Stimulated activated naive B cell treated with anti-CD40 and anti-IgM and Interleukin-4, amounts not matched to agents 10 μg/mL and 1 μg/mL and 100 μg/mL, for 72 hours (primary cell): ENCODE measurements at regions not wholly inside any gene's neighbourhood (a gene's known extent, or its start where the extent isn't known, plus 50 kb on each side); places are given as distances from the start of the nearest gene placed in this dataset.
"Not testable (repeated sequence)": the region's sequence is repeated elsewhere in the genome, so short reads cannot be mapped to it uniquely, and the experiment has no call there.

Experiments
- ATAC-seq, 2 donors: fragments of 150-1000 bp; cut with Tn5 transposase; replicated peaks; 2 replicates each; pipeline ENCODE4 v1.10.0; 2021; ENCODE audit warnings: moderate library complexity in 1 of 2
- DNase-seq: peaks from one replicate; pipeline ENCODE4 v3.0.0; 2021
- H3K27ac Mint-ChIP-seq: one replicate; pipeline ENCODE4 v1.8.0; 2022; ENCODE audit warnings: mild to moderate bottlenecking, mixed read lengths
- H3K27me3 Mint-ChIP-seq, 2 donors: one replicate each; pipeline ENCODE4 v1.8.0; 2022; ENCODE audit warnings: mixed read lengths in 2 of 2
- H3K36me3 Mint-ChIP-seq, 2 donors: one replicate each; pipeline ENCODE4 v1.8.0; 2022; ENCODE audit warnings: mixed read lengths in 2 of 2, mild to moderate bottlenecking in 1 of 2
- H3K4me1 Mint-ChIP-seq, 2 donors: one replicate each; pipeline ENCODE4 v1.8.0; 2022; ENCODE audit warnings: mixed read lengths in 2 of 2, mild to moderate bottlenecking in 1 of 2
- H3K4me3 Mint-ChIP-seq, 2 donors: one replicate each; pipeline ENCODE4 v1.8.0; 2022; ENCODE audit warnings: mild to moderate bottlenecking in 2 of 2, mixed read lengths in 2 of 2, moderate library complexity in 1 of 2
- H3K9me3 Mint-ChIP-seq, 2 donors: one replicate each; pipeline ENCODE4 v1.8.0; 2022; ENCODE audit warnings: mixed read lengths in 2 of 2, mild to moderate bottlenecking in 1 of 2

GRCh38 chr3:165521131-165521871 lies 315.9 kb downstream of the BCHE start:
- peaks cover 0 to 2% of the 10 kb centered on the region in 2 donors for H3K9me3 Mint-ChIP-seq
- no peak overlapping the region for H3K4me3 Mint-ChIP-seq
- DNase-seq: no peak
- H3K4me1 Mint-ChIP-seq: no peaks in the 10 kb centered on the region
- ATAC-seq: no peak
- H3K36me3 Mint-ChIP-seq: no peaks in the 10 kb centered on the region
- H3K27me3 Mint-ChIP-seq: no peaks in the 10 kb centered on the region
- no peak overlapping the region for H3K27ac Mint-ChIP-seq

GRCh38 chr3:165519687-165520086 lies 317.5 kb downstream of the BCHE start:
- DNase-seq: no peak
- no peak for ATAC-seq
- H3K4me1 Mint-ChIP-seq: no peaks in the 10 kb centered on the region
- no peak overlapping the region for H3K4me3 Mint-ChIP-seq
- no peaks in the 10 kb centered on the region for H3K27me3 Mint-ChIP-seq
- H3K27ac Mint-ChIP-seq: no peak overlapping the region
- no peaks in the 10 kb centered on the region for H3K36me3 Mint-ChIP-seq
- peaks cover 1 to 2% of the 10 kb centered on the region in 2 donors for H3K9me3 Mint-ChIP-seq

GRCh38 chr3:165518346-165518745 lies 318.9 kb downstream of the BCHE start:
- Mint-ChIP-seq H3K4me1 (no peaks in the 10 kb centered on the region), H3K9me3 (peaks cover 3 to 4% of the 10 kb centered on the region in 2 donors), H3K27ac (no peak overlapping the region), H3K36me3 (no peaks in the 10 kb centered on the region), H3K4me3 (no peak overlapping the region), H3K27me3 (no peaks in the 10 kb centered on the region)
- ATAC-seq (no peak), DNase-seq (no peak)

- no peaks in the 10 kb centered on the region for H3K36me3 Mint-ChIP-seq
- H3K4me1 Mint-ChIP-seq: no peaks in the 10 kb centered on the region
- H3K4me3 Mint-ChIP-seq: no peak overlapping the region
- no peak overlapping the region for H3K27ac Mint-ChIP-seq
- no peak for DNase-seq
- no peak for ATAC-seq
- H3K9me3 Mint-ChIP-seq: peaks cover 4 to 7% of the 10 kb centered on the region in 2 donors
- no peaks in the 10 kb centered on the region for H3K27me3 Mint-ChIP-seq
Measured at GRCh38 chr3:165513715-165514701, 317.8 kb upstream of the SLITRK3 start.

- peaks cover 4 to 8% of the 10 kb centered on the region in 2 donors for H3K9me3 Mint-ChIP-seq
- H3K36me3 Mint-ChIP-seq: no peaks in the 10 kb centered on the region
- H3K4me1 Mint-ChIP-seq: no peaks in the 10 kb centered on the region
- no peaks in the 10 kb centered on the region for H3K27me3 Mint-ChIP-seq
- no peak overlapping the region for H3K27ac Mint-ChIP-seq
- H3K4me3 Mint-ChIP-seq: no peak overlapping the region
- ATAC-seq (no peak), DNase-seq (no peak)
Measured at GRCh38 chr3:165507576-165507975, 311.4 kb upstream of the SLITRK3 start.

- ATAC-seq (no peak), DNase-seq (no peak)
- Mint-ChIP-seq H3K9me3 (peaks cover 4 to 5% of the 10 kb centered on the region in 2 donors), H3K4me1 (no peaks in the 10 kb centered on the region), H3K27ac (no peak overlapping the region), H3K4me3 (no peak overlapping the region), H3K36me3 (no peaks in the 10 kb centered on the region), H3K27me3 (no peaks in the 10 kb centered on the region)
Measured at GRCh38 chr3:165507060-165507459, 310.9 kb upstream of the SLITRK3 start.

- no peaks in the 10 kb centered on the region for H3K27me3 Mint-ChIP-seq
- DNase-seq (no peak), ATAC-seq (no peak)
- H3K4me3 Mint-ChIP-seq: no peak overlapping the region
- no peak overlapping the region for H3K27ac Mint-ChIP-seq
- peaks cover 3 to 4% of the 10 kb centered on the region in 2 donors for H3K9me3 Mint-ChIP-seq
- no peaks in the 10 kb centered on the region for H3K36me3 Mint-ChIP-seq
- no peaks in the 10 kb centered on the region for H3K4me1 Mint-ChIP-seq
Measured at GRCh38 chr3:165505657-165506056, 309.5 kb upstream of the SLITRK3 start.

GRCh38 chr3:165504554-165504953 lies 308.4 kb upstream of the SLITRK3 start:
- Mint-ChIP-seq H3K4me3 (no peak overlapping the region), H3K4me1 (no peaks in the 10 kb centered on the region), H3K9me3 (peaks cover 2 to 4% of the 10 kb centered on the region in 2 donors), H3K27me3 (no peaks in the 10 kb centered on the region), H3K36me3 (no peaks in the 10 kb centered on the region), H3K27ac (no peak overlapping the region)
- DNase-seq (no peak), ATAC-seq (no peak)

- Mint-ChIP-seq H3K4me3 (no peak overlapping the region), H3K4me1 (no peaks in the 10 kb centered on the region), H3K27ac (no peak overlapping the region), H3K36me3 (no peaks in the 10 kb centered on the region), H3K9me3 (peaks cover 2 to 4% of the 10 kb centered on the region in 2 donors), H3K27me3 (no peaks in the 10 kb centered on the region)
- ATAC-seq (no peak), DNase-seq (no peak)
Measured at GRCh38 chr3:165503825-165504224, 307.6 kb upstream of the SLITRK3 start.

GRCh38 chr3:165503346-165503745 lies 307.2 kb upstream of the SLITRK3 start:
- no peaks in the 10 kb centered on the region for H3K27me3 Mint-ChIP-seq
- DNase-seq (no peak), ATAC-seq (no peak)
- H3K4me3 Mint-ChIP-seq: no peak overlapping the region
- H3K27ac Mint-ChIP-seq: no peak overlapping the region
- no peaks in the 10 kb centered on the region for H3K4me1 Mint-ChIP-seq
- H3K36me3 Mint-ChIP-seq: no peaks in the 10 kb centered on the region
- peaks cover 4% of the 10 kb centered on the region in 2 donors for H3K9me3 Mint-ChIP-seq

- ATAC-seq (no peak), DNase-seq (no peak)
- no peaks in the 10 kb centered on the region for H3K36me3 Mint-ChIP-seq
- peaks cover 4% of the 10 kb centered on the region in 2 donors for H3K9me3 Mint-ChIP-seq
- H3K27me3 Mint-ChIP-seq: no peaks in the 10 kb centered on the region
- no peak overlapping the region for H3K4me3 Mint-ChIP-seq
- H3K4me1 Mint-ChIP-seq: no peaks in the 10 kb centered on the region
- H3K27ac Mint-ChIP-seq: no peak overlapping the region
Measured at GRCh38 chr3:165502707-165503106, 306.5 kb upstream of the SLITRK3 start.

GRCh38 chr3:165498742-165499141 lies 302.6 kb upstream of the SLITRK3 start:
- not testable (repeated sequence) for H3K4me3 Mint-ChIP-seq, H3K36me3 Mint-ChIP-seq, H3K27me3 Mint-ChIP-seq, ATAC-seq, H3K9me3 Mint-ChIP-seq, H3K27ac Mint-ChIP-seq, DNase-seq, H3K4me1 Mint-ChIP-seq

GRCh38 chr3:165491487-165491886 lies 295.3 kb upstream of the SLITRK3 start:
- no peaks in the 10 kb centered on the region for H3K36me3 Mint-ChIP-seq
- H3K4me3 Mint-ChIP-seq: no peak overlapping the region
- H3K4me1 Mint-ChIP-seq: no peaks in the 10 kb centered on the region
- H3K27ac Mint-ChIP-seq: no peak overlapping the region
- no peak for DNase-seq
- H3K27me3 Mint-ChIP-seq: no peaks in the 10 kb centered on the region
- H3K9me3 Mint-ChIP-seq: no peaks in the 10 kb centered on the region
- no peak for ATAC-seq

- no peaks in the 10 kb centered on the region for H3K36me3 Mint-ChIP-seq
- H3K4me1 Mint-ChIP-seq: no peaks in the 10 kb centered on the region
- no peaks in the 10 kb centered on the region for H3K27me3 Mint-ChIP-seq
- ATAC-seq: no peak
- H3K9me3 Mint-ChIP-seq: peaks cover 0 to 10% of the 10 kb centered on the region in 2 donors
- H3K27ac Mint-ChIP-seq: no peak overlapping the region
- H3K4me3 Mint-ChIP-seq: no peak overlapping the region
- DNase-seq: no peak
Measured at GRCh38 chr3:165476399-165477060, 280.3 kb upstream of the SLITRK3 start.
